Tibial nerve (tissue), 4 donors: ENCODE measurements at regions not wholly inside any gene's neighbourhood (a gene's known extent, or its start where the extent isn't known, plus 50 kb on each side); places are given as distances from the start of the nearest gene placed in this dataset.

Experiments used
- EP300 ChIP-seq, 2 donors: sonication (generic); formaldehyde crosslinking; IDR thresholded peaks; one replicate each; pipeline ENCODE4 v1.6.1; 2017; ENCODE audit warnings: antibody characterized with exemption in 2 of 2, mild to moderate bottlenecking in 1 of 2
- TF ChIP-seq, protein P1 (sequence below), 5 experiments: fragments of 200-600 bp in 3 of 5; fragments of 450-650 bp in 2 of 5; sonication (generic) in 3 of 5; IDR thresholded peaks; one replicate each; pipeline ENCODE4 v1.5.1; 2016 to 2019; ENCODE audit warnings: antibody characterized with exemption in 5 of 5, mild to moderate bottlenecking in 3 of 5, moderate library complexity in 2 of 5

DNA sequence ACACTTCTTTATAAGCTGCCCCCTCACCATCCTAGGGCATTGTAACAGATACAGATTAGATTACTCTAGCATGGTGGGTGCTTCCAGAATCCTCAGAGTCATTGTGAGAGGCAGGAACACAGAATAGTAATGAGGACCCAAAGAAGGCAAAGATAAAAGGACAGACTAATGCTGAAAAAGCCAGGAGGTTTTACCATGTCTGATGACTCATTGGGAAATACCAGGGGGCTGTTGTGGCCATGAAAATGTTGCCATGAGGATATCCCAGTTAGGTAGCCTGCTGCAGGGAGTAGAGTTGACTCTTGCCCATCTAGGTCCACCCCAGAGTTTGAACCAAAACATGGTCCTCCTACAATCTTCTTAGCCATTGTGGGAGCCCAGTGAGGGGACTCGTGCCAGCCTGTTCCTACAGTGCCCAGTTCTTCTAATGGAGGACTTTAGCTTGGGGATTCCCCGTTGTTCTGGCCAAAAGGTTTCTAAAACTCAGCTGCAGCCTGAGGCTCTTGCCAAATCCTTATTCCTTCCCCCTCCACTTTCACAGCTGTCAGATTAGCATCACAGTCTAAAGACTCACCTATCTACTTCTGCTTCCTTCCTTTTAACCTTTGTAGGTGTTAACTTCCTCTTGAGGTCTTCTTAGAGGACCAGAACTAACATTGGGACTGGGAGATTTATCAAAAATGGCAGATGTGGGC, 586.0 kb upstream of the AADAT start:
- TF ChIP-seq EP300 (IDR thresholded peaks at IDR 0.05): no peak
- TF ChIP-seq, protein P1, sequence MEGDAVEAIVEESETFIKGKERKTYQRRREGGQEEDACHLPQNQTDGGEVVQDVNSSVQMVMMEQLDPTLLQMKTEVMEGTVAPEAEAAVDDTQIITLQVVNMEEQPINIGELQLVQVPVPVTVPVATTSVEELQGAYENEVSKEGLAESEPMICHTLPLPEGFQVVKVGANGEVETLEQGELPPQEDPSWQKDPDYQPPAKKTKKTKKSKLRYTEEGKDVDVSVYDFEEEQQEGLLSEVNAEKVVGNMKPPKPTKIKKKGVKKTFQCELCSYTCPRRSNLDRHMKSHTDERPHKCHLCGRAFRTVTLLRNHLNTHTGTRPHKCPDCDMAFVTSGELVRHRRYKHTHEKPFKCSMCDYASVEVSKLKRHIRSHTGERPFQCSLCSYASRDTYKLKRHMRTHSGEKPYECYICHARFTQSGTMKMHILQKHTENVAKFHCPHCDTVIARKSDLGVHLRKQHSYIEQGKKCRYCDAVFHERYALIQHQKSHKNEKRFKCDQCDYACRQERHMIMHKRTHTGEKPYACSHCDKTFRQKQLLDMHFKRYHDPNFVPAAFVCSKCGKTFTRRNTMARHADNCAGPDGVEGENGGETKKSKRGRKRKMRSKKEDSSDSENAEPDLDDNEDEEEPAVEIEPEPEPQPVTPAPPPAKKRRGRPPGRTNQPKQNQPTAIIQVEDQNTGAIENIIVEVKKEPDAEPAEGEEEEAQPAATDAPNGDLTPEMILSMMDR (IDR thresholded peaks at IDR 0.05): no peak
